H9 (cell line): ENCODE measurements at regions not wholly inside any gene's neighbourhood (a gene's known extent, or its start where the extent isn't known, plus 50 kb on each side); places are given as distances from the start of the nearest gene placed in this dataset.
"Not testable (repeated sequence)": the region's sequence is repeated elsewhere in the genome, so short reads cannot be mapped to it uniquely, and the experiment has no call there.

ENCODE experiments used
- DNase-seq: peaks from one replicate; pipeline ENCODE4 v3.0.0-alpha.2; 2017
- H2AFZ ChIP-seq: one replicate; pipeline ENCODE4 v1.6.1; 2013; ENCODE audit warnings: mild to moderate bottlenecking, low read length, control low read depth, moderate library complexity
- H2AK5ac ChIP-seq: 2 replicates; pipeline ENCODE4 v1.6.1; 2013; ENCODE audit warnings: low read length, control low read depth, mixed read lengths; ENCODE audit not compliant: insufficient read length
- H2BK120ac ChIP-seq: one replicate; pipeline ENCODE4 v1.6.1; 2013; ENCODE audit warnings: low read depth, mild to moderate bottlenecking, low read length, control low read depth, inconsistent platforms; ENCODE audit not compliant: poor library complexity, severe bottlenecking
- H2BK12ac ChIP-seq: 2 replicates; pipeline ENCODE4 v1.6.1; 2013; ENCODE audit warnings: low read length, control low read depth, mixed read lengths, low read depth; ENCODE audit not compliant: insufficient read length
- H2BK15ac ChIP-seq: 2 replicates; pipeline ENCODE4 v1.6.1; 2013; ENCODE audit warnings: low read depth, low read length, control low read depth
- H2BK20ac ChIP-seq: one replicate; pipeline ENCODE4 v1.6.1; 2013; ENCODE audit warnings: low read depth, mild to moderate bottlenecking, low read length, control low read depth, inconsistent platforms; ENCODE audit not compliant: poor library complexity, severe bottlenecking
- H2BK5ac ChIP-seq: 2 replicates; pipeline ENCODE4 v1.6.1; 2013; ENCODE audit warnings: low read length, control low read depth, mixed read lengths; ENCODE audit not compliant: insufficient read length
- H3K14ac ChIP-seq: 2 replicates; pipeline ENCODE4 v1.6.1; 2013; ENCODE audit warnings: low read length, control low read depth; ENCODE audit not compliant: insufficient read depth
- H3K18ac ChIP-seq: 2 replicates; pipeline ENCODE4 v1.6.1; 2013; ENCODE audit warnings: low read depth, mild to moderate bottlenecking, mixed read lengths, low read length, control low read depth; ENCODE audit not compliant: insufficient read length
- H3K23ac ChIP-seq: 2 replicates; pipeline ENCODE4 v1.6.1; 2013; ENCODE audit warnings: low read length, control low read depth, mixed read lengths, low read depth; ENCODE audit not compliant: insufficient read length
- H3K23me2 ChIP-seq: 2 replicates; pipeline ENCODE4 v1.6.1; 2013; ENCODE audit warnings: low read depth, mild to moderate bottlenecking, mixed read lengths, low read length, control low read depth; ENCODE audit not compliant: insufficient read length, poor library complexity, severe bottlenecking
- H3K27ac ChIP-seq: 2 replicates; pipeline ENCODE4 v1.5.1; 2013; ENCODE audit warnings: low read length, control low read depth, mixed read lengths, low read depth; ENCODE audit not compliant: insufficient read length
- H3K27me3 ChIP-seq: 2 replicates; pipeline ENCODE4 v1.6.1; 2013; ENCODE audit warnings: low read length, control low read depth, inconsistent platforms; ENCODE audit not compliant: insufficient read depth
- H3K4ac ChIP-seq: 2 replicates; pipeline ENCODE4 v1.6.1; 2013; ENCODE audit warnings: low read depth, mild to moderate bottlenecking, control low read depth, inconsistent platforms, low read length, moderate library complexity
- H3K4me1 ChIP-seq: 2 replicates; pipeline ENCODE4 v1.6.1; 2013; ENCODE audit warnings: low read length, control low read depth, inconsistent platforms; ENCODE audit not compliant: insufficient read depth
- H3K4me2 ChIP-seq: 2 replicates; pipeline ENCODE4 v1.6.1; 2013; ENCODE audit warnings: low read length, control low read depth, mixed read lengths; ENCODE audit not compliant: insufficient read length, insufficient read depth
- H3K56ac ChIP-seq: 2 replicates; pipeline ENCODE4 v1.6.1; 2013; ENCODE audit warnings: low read depth, mild to moderate bottlenecking, mixed read lengths, low read length, control low read depth; ENCODE audit not compliant: insufficient read length
- H3K79me1 ChIP-seq: 2 replicates; pipeline ENCODE4 v1.6.1; 2013; ENCODE audit warnings: low read depth, mild to moderate bottlenecking, moderate library complexity, low read length, control low read depth, inconsistent platforms; ENCODE audit not compliant: insufficient read depth, poor library complexity, severe bottlenecking
- H3K79me2 ChIP-seq: 2 replicates; pipeline ENCODE4 v1.6.1; 2013; ENCODE audit warnings: low read length, control low read depth, inconsistent platforms; ENCODE audit not compliant: insufficient read depth
- H3K9ac ChIP-seq: 2 replicates; pipeline ENCODE4 v1.6.1; 2013; ENCODE audit warnings: low read length, control low read depth, mixed read lengths; ENCODE audit not compliant: insufficient read length; ENCODE audit errors: extremely low read depth
- H3K9me3 ChIP-seq: one replicate; pipeline ENCODE4 v1.6.1; 2013; ENCODE audit warnings: low read depth, low read length, inconsistent platforms; ENCODE audit not compliant: control insufficient read depth
- H3T11ph ChIP-seq: one replicate; pipeline ENCODE4 v1.6.1; 2013; ENCODE audit warnings: mild to moderate bottlenecking, low read length, control low read depth, inconsistent platforms
- H4K20me1 ChIP-seq: one replicate; pipeline ENCODE4 v1.6.1; 2013; ENCODE audit not compliant: control insufficient read depth, insufficient read length, insufficient read depth
- H4K5ac ChIP-seq: 2 replicates; pipeline ENCODE4 v1.6.1; 2013; ENCODE audit warnings: low read depth, mild to moderate bottlenecking, mixed read lengths, low read length, control low read depth; ENCODE audit not compliant: insufficient read length
- H4K8ac ChIP-seq: replicated peaks from 2 replicates; pipeline ENCODE4 v1.6.1; 2013; ENCODE audit warnings: low read length, control low read depth, mixed read lengths, low read depth; ENCODE audit not compliant: insufficient read length
- H4K91ac ChIP-seq: 2 replicates; pipeline ENCODE4 v1.6.1; 2013; ENCODE audit warnings: low read depth, mild to moderate bottlenecking, moderate library complexity, mixed read lengths, low read length, control low read depth; ENCODE audit not compliant: insufficient read length
- H3K27ac Mint-ChIP-seq, 3 experiments: 2 replicates in 2 of 3; 3 replicates in 1 of 3; pipeline ENCODE4 v1.8.0; 2020 to 2021; ENCODE audit warnings: mixed read lengths in 3 of 3, mild to moderate bottlenecking in 1 of 3, moderate library complexity in 1 of 3
- H3K27me3 Mint-ChIP-seq: 2 replicates; pipeline ENCODE4 v1.8.0; 2021; ENCODE audit warnings: low read depth, mild to moderate bottlenecking, moderate library complexity, mixed read lengths
- H3K36me3 Mint-ChIP-seq, 3 experiments: 2 replicates in 2 of 3; 3 replicates in 1 of 3; pipeline ENCODE4 v1.8.0; 2020 to 2021; ENCODE audit warnings: low read depth in 3 of 3, mixed read lengths in 3 of 3; ENCODE audit not compliant: insufficient read depth in 1 of 3
- H3K4me1 Mint-ChIP-seq, 2 experiments: 2 replicates each; pipeline ENCODE4 v1.8.0; 2020; ENCODE audit warnings: mixed read lengths in 2 of 2
- H3K4me3 Mint-ChIP-seq, 2 experiments: 2 replicates in 1 of 2; 3 replicates in 1 of 2; pipeline ENCODE4 v1.8.0; 2020 to 2021; ENCODE audit warnings: mild to moderate bottlenecking in 2 of 2, mixed read lengths in 2 of 2, moderate library complexity in 1 of 2
- H3K9me3 Mint-ChIP-seq, 2 experiments: 2 replicates in 1 of 2; 3 replicates in 1 of 2; pipeline ENCODE4 v1.8.0; 2020; ENCODE audit warnings: mild to moderate bottlenecking in 2 of 2, mixed read lengths in 2 of 2, moderate library complexity in 1 of 2
- WGBS: extraction: QIAGEN DNeasy Blood & Tissue Kit; methylation state at CpG from one replicate; pipeline ENCODE4 v1.1.7; 2013; ENCODE audit warnings: missing lambda C conversion rate, low lambda C conversion rate, mixed read lengths; ENCODE audit not compliant: insufficient read length; ENCODE audit errors: extremely low coverage; 5-methylcytosine and 5-hydroxymethylcytosine counted together
- TF ChIP-seq, protein P1 (sequence below): fragments of 200-600 bp; sonication (generic); conservative IDR thresholded peaks from 3 replicates; pipeline ENCODE4 v1.8.0; 2021; ENCODE audit warnings: antibody characterized with exemption, mild to moderate bottlenecking

DNA sequence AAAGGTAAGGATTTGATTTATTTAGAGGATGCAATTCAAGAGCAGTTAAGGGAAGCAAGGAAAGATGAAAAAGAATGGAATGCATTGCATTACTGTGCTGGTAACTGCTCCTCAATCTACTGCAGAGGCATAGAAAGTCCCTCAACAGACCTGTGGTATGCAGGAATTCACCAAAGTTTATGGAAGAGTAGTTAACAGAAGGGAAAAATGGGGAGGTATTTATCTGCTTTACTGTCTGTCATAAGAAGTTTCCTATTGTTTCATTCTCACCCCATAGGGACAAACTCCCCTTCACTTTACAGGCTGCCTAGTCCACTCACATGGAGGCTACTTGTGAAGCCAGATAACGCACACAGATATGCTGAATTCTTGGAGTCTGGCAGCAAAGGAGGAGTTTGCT, 354.9 kb upstream of the SPRY2 start:
- peaks cover 14 to 17% of the 10 kb centered on the region in 2 experiments for H3K9me3 Mint-ChIP-seq
- Histone ChIP-seq H2AK5ac (no peak overlapping the region), H3K23ac (no peak overlapping the region), H3K9ac (no peak overlapping the region), H4K5ac (no peak overlapping the region), H3K18ac (no peak overlapping the region), H3T11ph (no peak overlapping the region), H2BK15ac (no peak overlapping the region), H3K27ac (no peak overlapping the region), H2BK120ac (no peak overlapping the region), H3K27me3 (no peaks in the 10 kb centered on the region), H4K20me1 (no peaks in the 10 kb centered on the region), H3K56ac (no peak overlapping the region), H3K14ac (no peak overlapping the region), H4K8ac (no peak overlapping the region), H3K79me2 (no peaks in the 10 kb centered on the region), H2BK5ac (no peak overlapping the region), H2BK20ac (no peak overlapping the region), H3K4me1 (no peaks in the 10 kb centered on the region; the same call in 1 of the 2 replicates), H3K79me1 (no peaks in the 10 kb centered on the region), H3K9me3 (no peaks in the 10 kb centered on the region), H2BK12ac (no peak overlapping the region), H3K4ac (no peak overlapping the region), H3K4me2 (no peak overlapping the region), H3K23me2 (no peaks in the 10 kb centered on the region), H2AFZ (no peak overlapping the region), H4K91ac (no peak overlapping the region)
- H3K4me1 Mint-ChIP-seq: peaks cover 6% of the 10 kb centered on the region in 2 experiments
- H3K4me3 Mint-ChIP-seq: no peak overlapping the region
- H3K27ac Mint-ChIP-seq: peak overlapping the region in 2 of 3 experiments; percentile 86 to 94; a peak in 4 of 7 replicates
- no peaks in the 10 kb centered on the region for H3K27me3 Mint-ChIP-seq
- WGBS: no CpG with 5 or more reads among the region's 1 CpG
- TF ChIP-seq, protein P1, sequence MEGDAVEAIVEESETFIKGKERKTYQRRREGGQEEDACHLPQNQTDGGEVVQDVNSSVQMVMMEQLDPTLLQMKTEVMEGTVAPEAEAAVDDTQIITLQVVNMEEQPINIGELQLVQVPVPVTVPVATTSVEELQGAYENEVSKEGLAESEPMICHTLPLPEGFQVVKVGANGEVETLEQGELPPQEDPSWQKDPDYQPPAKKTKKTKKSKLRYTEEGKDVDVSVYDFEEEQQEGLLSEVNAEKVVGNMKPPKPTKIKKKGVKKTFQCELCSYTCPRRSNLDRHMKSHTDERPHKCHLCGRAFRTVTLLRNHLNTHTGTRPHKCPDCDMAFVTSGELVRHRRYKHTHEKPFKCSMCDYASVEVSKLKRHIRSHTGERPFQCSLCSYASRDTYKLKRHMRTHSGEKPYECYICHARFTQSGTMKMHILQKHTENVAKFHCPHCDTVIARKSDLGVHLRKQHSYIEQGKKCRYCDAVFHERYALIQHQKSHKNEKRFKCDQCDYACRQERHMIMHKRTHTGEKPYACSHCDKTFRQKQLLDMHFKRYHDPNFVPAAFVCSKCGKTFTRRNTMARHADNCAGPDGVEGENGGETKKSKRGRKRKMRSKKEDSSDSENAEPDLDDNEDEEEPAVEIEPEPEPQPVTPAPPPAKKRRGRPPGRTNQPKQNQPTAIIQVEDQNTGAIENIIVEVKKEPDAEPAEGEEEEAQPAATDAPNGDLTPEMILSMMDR: no peak
- peaks cover 3 to 8% (median 4%) of the 10 kb centered on the region in 3 experiments; a peak in 5 of 7 replicates for H3K36me3 Mint-ChIP-seq
- no peak for DNase-seq

DNA sequence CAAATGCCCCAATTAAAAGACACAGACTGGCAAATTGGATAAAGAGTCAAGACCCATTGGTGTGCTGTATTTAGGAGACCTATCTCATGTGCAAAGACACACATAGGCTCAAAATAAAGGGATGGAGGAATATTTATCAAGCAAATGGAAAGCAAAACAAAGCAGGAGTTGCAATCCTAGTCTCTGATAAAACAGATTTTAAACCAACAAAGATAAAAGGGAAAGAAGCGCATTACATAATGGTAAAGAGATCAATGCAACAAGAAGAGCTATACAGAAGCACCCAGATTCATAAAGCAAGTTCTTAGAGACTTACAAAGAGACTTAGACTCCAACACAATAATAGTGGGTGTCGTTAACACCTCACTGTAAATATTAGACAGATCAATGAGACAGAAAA, 350.9 kb upstream of the SPRY2 start:
- not testable (repeated sequence) for H2BK5ac ChIP-seq, H2BK12ac ChIP-seq, H3K23ac ChIP-seq, H3K4me1 ChIP-seq, H2BK15ac ChIP-seq, H3K79me1 ChIP-seq, H4K8ac ChIP-seq, H3K27me3 ChIP-seq, H3K4ac ChIP-seq, H3K27ac ChIP-seq, H3K27me3 Mint-ChIP-seq, H3K4me3 Mint-ChIP-seq, H2BK120ac ChIP-seq, H3K27ac Mint-ChIP-seq, H4K91ac ChIP-seq, H3K79me2 ChIP-seq, H3K9me3 ChIP-seq, H2AK5ac ChIP-seq, H3K18ac ChIP-seq, H4K20me1 ChIP-seq, H3K56ac ChIP-seq, H3T11ph ChIP-seq, H2BK20ac ChIP-seq, H3K14ac ChIP-seq, H4K5ac ChIP-seq, H3K23me2 ChIP-seq, H3K4me2 ChIP-seq, H3K9ac ChIP-seq, DNase-seq, H2AFZ ChIP-seq
- Mint-ChIP-seq H3K9me3 (peaks cover 3 to 16% of the 10 kb centered on the region in 2 experiments; a peak in 4 of 5 replicates), H3K4me1 (peaks cover 14 to 18% of the 10 kb centered on the region in 2 experiments), H3K36me3 (peaks cover 6 to 15% (median 14%) of the 10 kb centered on the region in 3 experiments)
- no CpG with 5 or more reads among the region's 2 CpGs for WGBS
